OCI-LY1 (cell line): ENCODE measurements at regions not wholly inside any gene's neighbourhood (a gene's known extent, or its start where the extent isn't known, plus 50 kb on each side); places are given as distances from the start of the nearest gene placed in this dataset.

Source experiments
- H2AFZ ChIP-seq: fragments of 200-600 bp; sonication (generic), shearing (Covaris generic); 2 replicates; pipeline ENCODE4 v1.6.0; 2014; ENCODE audit warnings: antibody characterized with exemption, mild to moderate bottlenecking, low read length
- H3F3A ChIP-seq: fragments of 200-600 bp; sonication (generic), shearing (Covaris generic); 2 replicates; pipeline ENCODE4 v1.6.0; 2014; ENCODE audit warnings: mild to moderate bottlenecking, antibody characterized with exemption, low read length, moderate library complexity; ENCODE audit not compliant: insufficient read depth
- H3K27ac ChIP-seq: fragments of 200-600 bp; sonication (generic); 2 replicates; pipeline ENCODE4 v1.5.1; 2014; ENCODE audit warnings: low read length, mixed run types, mild to moderate bottlenecking, low read depth; ENCODE audit not compliant: poor library complexity, severe bottlenecking
- H3K27me3 ChIP-seq: fragments of 200-600 bp; sonication (generic); 2 replicates; pipeline ENCODE4 v1.6.0; 2014; ENCODE audit warnings: antibody characterized with exemption, mild to moderate bottlenecking, low read length, moderate library complexity; ENCODE audit not compliant: insufficient read depth
- H3K36me3 ChIP-seq: fragments of 200-600 bp; sonication (generic); 2 replicates; pipeline ENCODE4 v1.6.1; 2014; ENCODE audit warnings: mild to moderate bottlenecking, antibody characterized with exemption, low read length, moderate library complexity, mixed read lengths; ENCODE audit not compliant: insufficient read depth
- H3K4me1 ChIP-seq: fragments of 200-600 bp; sonication (generic); 2 replicates; pipeline ENCODE4 v1.5.1; 2014; ENCODE audit warnings: mild to moderate bottlenecking, low read length, moderate library complexity; ENCODE audit not compliant: insufficient read depth, severe bottlenecking
- H3K4me2 ChIP-seq: fragments of 200-600 bp; sonication (generic), shearing (Covaris generic); 2 replicates; pipeline ENCODE4 v1.6.1; 2014; ENCODE audit warnings: low read length
- H3K4me3 ChIP-seq: fragments of 200-600 bp; sonication (generic); 2 replicates; pipeline ENCODE4 v1.5.1; 2014; ENCODE audit warnings: low read length, low read depth, mild to moderate bottlenecking, mixed read lengths; ENCODE audit not compliant: poor library complexity, severe bottlenecking
- H3K79me2 ChIP-seq: fragments of 200-600 bp; shearing (Covaris generic); 2 replicates; pipeline ENCODE4 v1.6.1; 2016; ENCODE audit warnings: mixed run types, low read length, mixed read lengths; ENCODE audit not compliant: insufficient read depth
- H3K9ac ChIP-seq: fragments of 200-600 bp; sonication (generic), shearing (Covaris generic); 2 replicates; pipeline ENCODE4 v1.6.1; 2014; ENCODE audit warnings: mild to moderate bottlenecking, low read length, mixed read lengths
- H3K9me2 ChIP-seq: fragments of 200-600 bp; sonication (generic), shearing (Covaris generic); 2 replicates; pipeline ENCODE4 v1.6.1; 2014; ENCODE audit warnings: low read depth, mild to moderate bottlenecking, low read length, mixed read lengths
- H3K9me3 ChIP-seq: fragments of 200-600 bp; shearing (Covaris generic); 2 replicates; pipeline ENCODE4 v1.6.1; 2014; ENCODE audit warnings: low read length, mixed read lengths
- H4K20me1 ChIP-seq: fragments of 200-600 bp; sonication (generic), shearing (Covaris generic); 2 replicates; pipeline ENCODE4 v1.6.0; 2016; ENCODE audit warnings: mild to moderate bottlenecking, low read length; ENCODE audit not compliant: insufficient read depth
- CTCF ChIP-seq: fragments of 200-600 bp; sonication (generic), shearing (Covaris generic); IDR thresholded peaks from 2 replicates; pipeline ENCODE4 v1.5.1; 2017; ENCODE audit warnings: mild to moderate bottlenecking, antibody characterized with exemption, low read length, moderate library complexity, mixed read lengths
- EZH2 ChIP-seq: fragments of 200-600 bp; sonication (generic), shearing (Covaris generic); IDR thresholded peaks from 2 replicates; pipeline ENCODE4 v1.8.0; 2017; ENCODE audit warnings: borderline replicate concordance, mixed run types, mild to moderate bottlenecking, antibody characterized with exemption, low read length, moderate library complexity, mixed read lengths

- H2AFZ ChIP-seq = no peak overlapping the region
- H4K20me1 ChIP-seq = no peaks in the 10 kb centered on the region
- no peak overlapping the region for H3K4me2 ChIP-seq
- H3K27me3 ChIP-seq = no peaks in the 10 kb centered on the region
- no peaks in the 10 kb centered on the region for H3K36me3 ChIP-seq
- no peaks in the 10 kb centered on the region for H3K79me2 ChIP-seq
- H3K9me3 ChIP-seq = no peaks in the 10 kb centered on the region
- no peaks in the 10 kb centered on the region for H3K4me1 ChIP-seq
- no peak for TF ChIP-seq EZH2
- TF ChIP-seq CTCF = no peak
- H3F3A ChIP-seq = no peaks in the 10 kb centered on the region
- no peak overlapping the region for H3K4me3 ChIP-seq
- no peak overlapping the region for H3K27ac ChIP-seq
- H3K9me2 ChIP-seq = no peaks in the 10 kb centered on the region
- H3K9ac ChIP-seq = no peak overlapping the region
These were observed 461.5 kb downstream of the TUSC7 start for GRCh38 chr3:117171124-117171523.

GRCh38 chr3:117172426-117172825 is 462.8 kb downstream of the TUSC7 start:
- TF ChIP-seq EZH2 (no peak), CTCF (no peak)
- no peaks in the 10 kb centered on the region for H3K79me2 ChIP-seq

GRCh38 chr3:117181222-117181621 is 471.6 kb downstream of the TUSC7 start:
- H3K9me3 ChIP-seq = no peaks in the 10 kb centered on the region
- H4K20me1 ChIP-seq = no peaks in the 10 kb centered on the region
- TF ChIP-seq CTCF (no peak), EZH2 (no peak)
- H3K4me1 ChIP-seq = no peaks in the 10 kb centered on the region
- H3K9ac ChIP-seq = no peak overlapping the region
- H3K9me2 ChIP-seq = no peaks in the 10 kb centered on the region
- H3K4me2 ChIP-seq = no peak overlapping the region
- no peak overlapping the region for H2AFZ ChIP-seq
- H3K4me3 ChIP-seq = no peak overlapping the region
- no peaks in the 10 kb centered on the region for H3K79me2 ChIP-seq
- no peaks in the 10 kb centered on the region for H3K27me3 ChIP-seq
- no peaks in the 10 kb centered on the region for H3F3A ChIP-seq
- no peaks in the 10 kb centered on the region for H3K36me3 ChIP-seq
- no peak overlapping the region for H3K27ac ChIP-seq

More at GRCh38 chr3:117172426-117172825, 462.8 kb downstream of the TUSC7 start:
- Histone ChIP-seq H3K9ac (no peak overlapping the region), H3K36me3 (no peaks in the 10 kb centered on the region), H3K27me3 (no peaks in the 10 kb centered on the region), H3K4me1 (no peaks in the 10 kb centered on the region), H3K4me3 (no peak overlapping the region), H3F3A (no peaks in the 10 kb centered on the region), H3K27ac (no peak overlapping the region), H4K20me1 (no peaks in the 10 kb centered on the region), H3K9me3 (no peaks in the 10 kb centered on the region), H3K9me2 (no peaks in the 10 kb centered on the region), H2AFZ (no peak overlapping the region), H3K4me2 (no peak overlapping the region)
